ENCODE measurements at regions not wholly inside any gene's neighbourhood (a gene's known extent, or its start where the extent isn't known, plus 50 kb on each side); places are given as distances from the start of the nearest gene placed in this dataset.

DNA sequence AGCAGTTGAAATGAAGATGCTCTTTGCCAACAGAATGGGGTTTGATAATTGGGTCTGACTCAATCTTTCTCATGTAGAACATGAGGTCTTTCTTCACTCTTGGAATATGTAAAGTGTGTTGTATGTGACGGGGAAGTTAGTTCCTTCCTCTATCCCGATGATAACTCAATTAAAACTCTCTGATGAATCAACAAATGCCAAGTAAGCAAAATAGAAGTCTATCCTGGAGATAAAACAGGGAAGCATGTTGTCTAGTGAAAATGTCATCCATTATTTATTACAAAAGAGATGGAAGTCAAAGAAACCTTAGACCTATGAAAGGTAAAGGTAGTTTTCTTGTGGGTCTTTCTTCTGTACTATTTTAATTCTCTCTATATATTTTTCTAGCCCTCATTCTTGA, 274.2 kb upstream of the ARRDC4 start:
- TF ChIP-seq, protein P1, sequence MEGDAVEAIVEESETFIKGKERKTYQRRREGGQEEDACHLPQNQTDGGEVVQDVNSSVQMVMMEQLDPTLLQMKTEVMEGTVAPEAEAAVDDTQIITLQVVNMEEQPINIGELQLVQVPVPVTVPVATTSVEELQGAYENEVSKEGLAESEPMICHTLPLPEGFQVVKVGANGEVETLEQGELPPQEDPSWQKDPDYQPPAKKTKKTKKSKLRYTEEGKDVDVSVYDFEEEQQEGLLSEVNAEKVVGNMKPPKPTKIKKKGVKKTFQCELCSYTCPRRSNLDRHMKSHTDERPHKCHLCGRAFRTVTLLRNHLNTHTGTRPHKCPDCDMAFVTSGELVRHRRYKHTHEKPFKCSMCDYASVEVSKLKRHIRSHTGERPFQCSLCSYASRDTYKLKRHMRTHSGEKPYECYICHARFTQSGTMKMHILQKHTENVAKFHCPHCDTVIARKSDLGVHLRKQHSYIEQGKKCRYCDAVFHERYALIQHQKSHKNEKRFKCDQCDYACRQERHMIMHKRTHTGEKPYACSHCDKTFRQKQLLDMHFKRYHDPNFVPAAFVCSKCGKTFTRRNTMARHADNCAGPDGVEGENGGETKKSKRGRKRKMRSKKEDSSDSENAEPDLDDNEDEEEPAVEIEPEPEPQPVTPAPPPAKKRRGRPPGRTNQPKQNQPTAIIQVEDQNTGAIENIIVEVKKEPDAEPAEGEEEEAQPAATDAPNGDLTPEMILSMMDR (IDR thresholded peaks at IDR 0.05; ENCODE audit: poor library complexity) = no peak
- TF ChIP-seq EZH2 (IDR thresholded peaks at IDR 0.05; ENCODE audit: borderline replicate concordance) = no peak
